GM12875 (cell line): ENCODE measurements at regions not wholly inside any gene's neighbourhood (a gene's known extent, or its start where the extent isn't known, plus 50 kb on each side); places are given as distances from the start of the nearest gene placed in this dataset.
A peak's percentile ranks its signal among the peaks of the same experiment; 100 is the strongest.

Source experiments
- H3K4me3 ChIP-seq: one replicate; pipeline ENCODE4 v1.5.1; 2011; ENCODE audit warnings: low read depth, low read length, control low read depth
- CTCF ChIP-seq: IDR thresholded peaks from 2 replicates; pipeline ENCODE4 v1.5.1; 2011; ENCODE audit warnings: low read depth, mild to moderate bottlenecking, control low read depth, inconsistent platforms, low read length, moderate library complexity, borderline replicate concordance; ENCODE audit not compliant: insufficient read depth

DNA sequence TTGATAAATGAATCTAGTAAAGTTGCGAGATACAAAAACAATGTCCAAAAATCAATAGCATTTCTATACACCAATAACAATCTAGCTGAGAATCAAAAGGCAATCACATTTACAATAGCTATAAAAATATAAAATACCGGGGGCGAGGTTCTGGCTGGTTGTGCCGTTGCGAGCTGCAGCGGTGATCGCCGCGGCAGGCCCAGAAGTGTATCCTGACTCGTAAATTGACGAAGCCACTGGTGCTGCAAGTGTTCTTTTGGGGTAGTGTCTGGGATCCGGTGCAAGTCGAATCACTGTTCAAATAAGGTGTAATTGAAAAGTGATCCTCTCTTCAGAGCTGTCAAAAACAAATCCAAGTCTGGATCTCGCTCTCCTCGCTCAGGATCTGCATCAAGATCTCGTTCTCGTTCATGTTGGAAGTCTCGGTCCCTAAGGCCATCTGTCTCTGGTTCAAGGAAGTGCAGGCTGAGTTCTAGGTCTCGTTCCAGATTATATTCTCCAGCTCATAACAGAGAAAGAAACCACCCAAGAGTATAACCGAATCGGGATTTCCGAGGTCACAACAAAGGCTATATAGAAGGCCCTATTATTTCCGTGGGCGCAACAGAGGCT is 80.1 kb upstream of the STT3B start:
- H3K4me3 ChIP-seq, result no peak overlapping the region
- no peak for TF ChIP-seq CTCF

- H3K4me3 ChIP-seq, result no peak overlapping the region
- TF ChIP-seq CTCF, result no peak
These were observed 79.3 kb upstream of the STT3B start for GRCh38 chr3:31453430-31453829.

GRCh38 chr3:31455524-31455923 is 77.2 kb upstream of the STT3B start:
- no peak for TF ChIP-seq CTCF

DNA sequence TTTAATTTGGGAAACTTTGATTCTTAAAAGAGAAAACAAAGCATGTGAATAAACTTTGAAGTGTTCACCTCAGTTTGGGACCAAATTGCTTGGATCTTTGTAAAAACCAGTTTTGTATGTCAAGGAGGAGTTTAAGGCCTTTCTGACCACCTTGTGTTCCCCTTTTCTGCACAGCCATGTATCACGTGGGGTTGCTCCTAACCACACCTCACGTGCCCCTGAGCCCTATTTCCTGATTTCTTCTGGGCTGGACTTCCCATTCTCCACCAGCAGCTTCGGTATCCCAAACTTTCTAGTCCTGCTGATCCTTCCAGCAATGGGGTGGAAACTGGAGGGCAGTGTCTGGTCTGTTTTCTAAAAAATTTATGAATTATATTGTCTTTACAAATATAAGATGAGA is 76.4 kb upstream of the STT3B start:
- H3K4me3 ChIP-seq, result no peak overlapping the region
- TF ChIP-seq CTCF, result no peak

More at GRCh38 chr3:31455524-31455923, 77.2 kb upstream of the STT3B start:
- no peak overlapping the region for H3K4me3 ChIP-seq

- no peak overlapping the region for H3K4me3 ChIP-seq
- no peak for TF ChIP-seq CTCF
These were observed 71.3 kb upstream of the STT3B start for GRCh38 chr3:31461426-31461825.

GRCh38 chr3:31462050-31462569 is 70.6 kb upstream of the STT3B start:
- peak; percentile 57; the same call in 1 of the 2 replicates for TF ChIP-seq CTCF
- H3K4me3 ChIP-seq, result no peak overlapping the region

- no peak for TF ChIP-seq CTCF
- H3K4me3 ChIP-seq, result no peak overlapping the region
These were observed 66.7 kb upstream of the STT3B start for GRCh38 chr3:31465999-31466398.
